Endometrium (tissue), 2 donors: ENCODE measurements at regions not wholly inside any gene's neighbourhood (a gene's known extent, or its start where the extent isn't known, plus 50 kb on each side); places are given as distances from the start of the nearest gene placed in this dataset.
"Not testable (repeated sequence)": the region's sequence is repeated elsewhere in the genome, so short reads cannot be mapped to it uniquely, and the experiment has no call there.

Source experiments
- FAIRE-seq: peaks from 2 replicates; lab custom pipeline; 2012; peaks lifted over from hg19 to GRCh38; lab: Jason Lieb, UNC
- donor health status: control.
- donor health status: control.

GRCh38 chr7:69198250-69198649 lies 400.0 kb upstream of the AUTS2 start:
- FAIRE-seq, result no peak

GRCh38 chr7:69199041-69199440 lies 399.2 kb upstream of the AUTS2 start:
- FAIRE-seq, result no peak

GRCh38 chr7:69199661-69200060 lies 398.6 kb upstream of the AUTS2 start:
- FAIRE-seq, result no peak

GRCh38 chr7:69203871-69204270 lies 394.4 kb upstream of the AUTS2 start:
- no peak for FAIRE-seq

- no peak for FAIRE-seq
Measured at GRCh38 chr7:69204943-69205342, 393.3 kb upstream of the AUTS2 start.

GRCh38 chr7:69205581-69205980 lies 392.7 kb upstream of the AUTS2 start:
- FAIRE-seq, result no peak

- FAIRE-seq, result no peak
Measured at GRCh38 chr7:69208276-69208675, 390.0 kb upstream of the AUTS2 start.

GRCh38 chr7:69208848-69209247 lies 389.4 kb upstream of the AUTS2 start:
- FAIRE-seq, result no peak

GRCh38 chr7:69211336-69211735 lies 386.9 kb upstream of the AUTS2 start:
- FAIRE-seq, result no peak

- FAIRE-seq, result no peak
Measured at GRCh38 chr7:69211739-69212138, 386.5 kb upstream of the AUTS2 start.

GRCh38 chr7:69213878-69214277 lies 384.4 kb upstream of the AUTS2 start:
- no peak for FAIRE-seq

- FAIRE-seq, result not testable (repeated sequence)
Measured at GRCh38 chr7:69215516-69215915, 382.8 kb upstream of the AUTS2 start.

- no peak for FAIRE-seq
Measured at GRCh38 chr7:69217516-69218350, 380.5 kb upstream of the AUTS2 start.

- no peak for FAIRE-seq
Measured at GRCh38 chr7:69218576-69218975, 379.7 kb upstream of the AUTS2 start.

- no peak for FAIRE-seq
Measured at GRCh38 chr7:69219381-69219780, 378.9 kb upstream of the AUTS2 start.

- no peak for FAIRE-seq
Measured at GRCh38 chr7:69225259-69225943, 372.9 kb upstream of the AUTS2 start.

- no peak for FAIRE-seq
Measured at GRCh38 chr7:69228212-69228811, 370.0 kb upstream of the AUTS2 start.

GRCh38 chr7:69232445-69233376 lies 365.6 kb upstream of the AUTS2 start:
- FAIRE-seq, result no peak

GRCh38 chr7:69237541-69237940 lies 360.7 kb upstream of the AUTS2 start:
- FAIRE-seq, result no peak

- FAIRE-seq, result no peak
Measured at GRCh38 chr7:69243016-69243415, 355.3 kb upstream of the AUTS2 start.

- FAIRE-seq, result no peak
Measured at GRCh38 chr7:69244701-69245100, 353.6 kb upstream of the AUTS2 start.

GRCh38 chr7:69245646-69246045 lies 352.6 kb upstream of the AUTS2 start:
- no peak for FAIRE-seq
